H54 (cell line): ENCODE measurements at regions not wholly inside any gene's neighbourhood (a gene's known extent, or its start where the extent isn't known, plus 50 kb on each side); places are given as distances from the start of the nearest gene placed in this dataset.

Experiments
- DNase-seq: peaks from one replicate; pipeline ENCODE4 v3.0.0; 2011; ENCODE audit warnings: low spot score, mixed read lengths; ENCODE audit not compliant: insufficient read length
- FAIRE-seq: peaks from 3 replicates; lab custom pipeline; 2011; peaks lifted over from hg19 to GRCh38; lab: Jason Lieb, UNC
- POLR2A ChIP-seq: IDR thresholded peaks from 2 replicates; pipeline ENCODE4 v1.6.1; 2011; ENCODE audit warnings: low read depth, mild to moderate bottlenecking, low read length

- TF ChIP-seq POLR2A, result no peak
- DNase-seq (no peak), FAIRE-seq (peak; percentile 69)
Measured at GRCh38 chr12:45613855-45614254, 115.7 kb upstream of the ARID2 start.

GRCh38 chr12:45615268-45615667 lies 114.2 kb upstream of the ARID2 start:
- peak; percentile 88 for FAIRE-seq
- TF ChIP-seq POLR2A, result no peak
- no peak for DNase-seq

GRCh38 chr12:45619736-45620135 lies 109.8 kb upstream of the ARID2 start:
- DNase-seq (no peak), FAIRE-seq (no peak)
- TF ChIP-seq POLR2A, result no peak

GRCh38 chr12:45621703-45622102 lies 107.8 kb upstream of the ARID2 start:
- FAIRE-seq (no peak), DNase-seq (no peak)
- TF ChIP-seq POLR2A, result no peak

- DNase-seq (no peak), FAIRE-seq (no peak)
- no peak for TF ChIP-seq POLR2A
Measured at GRCh38 chr12:45622210-45622937, 107.1 kb upstream of the ARID2 start.

GRCh38 chr12:45623221-45623620 lies 106.3 kb upstream of the ARID2 start:
- no peak for DNase-seq
- no peak for TF ChIP-seq POLR2A
- FAIRE-seq, result no peak

GRCh38 chr12:45623940-45624339 lies 105.6 kb upstream of the ARID2 start:
- TF ChIP-seq POLR2A, result no peak
- no peak for FAIRE-seq

GRCh38 chr12:45626965-45627364 lies 102.5 kb upstream of the ARID2 start:
- no peak for TF ChIP-seq POLR2A
- DNase-seq, result no peak
- no peak for FAIRE-seq

More at GRCh38 chr12:45623940-45624339, 105.6 kb upstream of the ARID2 start:
- DNase-seq, result no peak

GRCh38 chr12:45627407-45628069 lies 102.0 kb upstream of the ARID2 start:
- TF ChIP-seq POLR2A, result no peak
- FAIRE-seq, result no peak
- no peak for DNase-seq

GRCh38 chr12:45629292-45629691 lies 100.2 kb upstream of the ARID2 start:
- DNase-seq (no peak), FAIRE-seq (no peak)
- no peak for TF ChIP-seq POLR2A

GRCh38 chr12:45633733-45634132 lies 95.8 kb upstream of the ARID2 start:
- TF ChIP-seq POLR2A, result no peak
- no peak for DNase-seq
- no peak for FAIRE-seq

- no peak for TF ChIP-seq POLR2A
- no peak for FAIRE-seq
- DNase-seq, result no peak
Measured at GRCh38 chr12:45634273-45634917, 95.1 kb upstream of the ARID2 start.

GRCh38 chr12:45637242-45637641 lies 92.3 kb upstream of the ARID2 start:
- no peak for TF ChIP-seq POLR2A
- FAIRE-seq (peak; percentile 30), DNase-seq (no peak)

- no peak for TF ChIP-seq POLR2A
- peak; percentile 95 for FAIRE-seq
- peak; percentile 7 for DNase-seq
Measured at GRCh38 chr12:45637706-45638105, 91.8 kb upstream of the ARID2 start.
